ENCODE measurements at regions not wholly inside any gene's neighbourhood (a gene's known extent, or its start where the extent isn't known, plus 50 kb on each side); places are given as distances from the start of the nearest gene placed in this dataset.

DNA sequence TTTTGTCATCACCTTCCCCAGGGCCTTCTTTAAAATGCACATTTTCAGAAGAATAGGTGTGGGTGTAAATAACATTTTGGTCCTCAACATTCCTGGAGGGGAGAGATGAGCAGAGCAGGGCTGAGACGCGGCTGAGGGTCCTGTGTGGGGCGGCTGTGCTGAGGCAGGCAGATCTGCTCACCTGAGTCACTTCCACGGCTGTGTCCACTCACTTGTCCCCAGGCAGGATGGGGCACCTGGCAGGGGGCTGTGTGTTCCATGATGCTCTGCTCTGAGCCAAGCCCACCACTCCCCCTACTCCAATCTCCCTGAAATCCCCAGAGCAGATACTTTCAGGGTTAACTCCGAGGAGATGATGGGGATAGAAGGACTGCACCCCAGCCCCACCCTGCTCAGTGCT, 93.8 kb downstream of the GLRX3 start:
- DNase-seq (ENCODE audit: low read depth in 2 of 2) = no peak

DNA sequence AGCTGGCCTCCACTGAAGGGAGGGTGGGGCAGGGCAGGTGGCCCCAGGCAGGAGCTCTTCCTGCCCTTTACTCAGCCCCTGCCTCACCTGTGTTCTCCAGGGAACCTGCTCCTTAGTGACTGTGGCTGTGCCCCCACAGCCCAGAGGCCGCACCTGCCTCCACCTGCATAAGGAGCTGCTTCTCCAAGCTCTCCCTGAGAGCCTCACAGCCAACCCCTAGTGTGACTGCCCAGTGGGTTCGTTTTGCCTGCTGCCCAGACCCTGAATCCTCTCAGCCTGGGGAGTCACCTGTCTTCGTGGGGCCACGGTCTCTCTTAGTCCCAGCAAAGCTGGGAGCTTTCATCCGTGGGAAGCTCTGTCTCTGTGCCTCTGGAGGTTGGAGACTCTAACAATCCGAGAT, 94.4 kb downstream of the GLRX3 start:
- no peak for DNase-seq (ENCODE audit: low read depth in 2 of 2)

DNA sequence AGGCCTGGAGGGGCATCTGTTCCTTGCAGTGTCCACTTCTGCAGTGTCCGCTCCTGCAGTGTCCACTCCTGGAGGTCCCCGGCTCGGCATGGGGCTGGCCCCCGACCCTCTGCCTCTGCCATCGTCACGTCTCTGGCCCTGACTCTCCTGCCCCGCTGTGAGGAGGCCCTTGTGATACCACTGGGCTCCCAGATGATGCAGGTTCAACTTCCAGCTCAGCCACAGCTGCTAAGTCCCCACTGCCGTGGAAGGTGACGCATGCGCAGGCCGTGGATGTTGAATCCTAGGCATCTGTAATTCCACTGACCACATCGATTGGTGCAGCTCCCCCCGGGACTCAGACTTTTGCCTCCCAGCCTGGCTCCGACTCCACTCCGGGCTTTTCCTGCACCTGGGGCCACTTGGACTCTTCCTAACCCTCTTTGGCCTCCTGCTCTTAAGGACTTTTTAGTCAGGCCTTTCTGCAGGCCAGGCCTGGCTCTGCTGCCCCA, 95.1 kb downstream of the GLRX3 start:
- no peak for DNase-seq (ENCODE audit: low read depth in 2 of 2)

DNA sequence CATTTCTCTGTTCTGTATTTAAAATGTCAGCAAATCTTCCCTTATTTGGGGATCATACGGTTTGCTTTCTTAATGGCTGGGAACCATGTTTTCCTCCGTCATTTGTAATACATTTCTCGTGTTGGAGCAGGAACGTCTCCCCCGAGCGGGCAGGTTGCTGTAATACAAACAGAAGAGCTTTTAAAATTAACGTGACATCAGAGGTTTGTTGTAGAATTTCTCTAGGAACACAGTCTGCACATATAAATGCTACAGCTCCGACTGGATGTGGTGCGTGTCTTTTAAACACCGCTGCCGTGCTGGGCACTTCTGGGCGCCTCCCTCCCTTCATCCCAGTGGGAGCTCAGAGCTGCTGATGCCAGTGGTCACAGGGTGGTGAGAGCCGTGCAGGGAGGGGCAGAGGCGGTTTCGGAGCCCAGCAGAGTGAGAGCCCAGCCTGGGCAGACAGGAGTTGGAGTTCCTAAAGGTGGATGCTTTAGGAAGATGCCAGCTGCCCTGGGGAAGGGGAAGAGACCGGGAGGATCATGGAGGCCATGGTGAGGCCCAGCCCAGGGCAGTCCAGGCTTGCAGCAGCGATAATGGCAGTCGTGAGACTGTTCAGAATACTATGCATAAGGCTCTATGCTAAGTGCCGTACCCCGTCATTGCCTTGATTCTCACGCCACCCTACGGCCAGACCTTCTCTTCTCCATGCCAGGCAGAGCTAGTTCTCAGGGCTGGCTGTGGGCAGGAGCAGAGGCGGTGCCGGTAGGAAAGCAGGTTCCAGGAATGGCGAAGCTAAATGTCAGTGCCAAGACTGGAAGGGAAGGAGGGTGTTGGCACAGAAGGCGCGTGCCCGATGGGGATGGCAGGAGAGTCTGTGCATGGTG, 96.2 kb downstream of the GLRX3 start:
- no peak for DNase-seq (ENCODE audit: low read depth in 2 of 2)

DNA sequence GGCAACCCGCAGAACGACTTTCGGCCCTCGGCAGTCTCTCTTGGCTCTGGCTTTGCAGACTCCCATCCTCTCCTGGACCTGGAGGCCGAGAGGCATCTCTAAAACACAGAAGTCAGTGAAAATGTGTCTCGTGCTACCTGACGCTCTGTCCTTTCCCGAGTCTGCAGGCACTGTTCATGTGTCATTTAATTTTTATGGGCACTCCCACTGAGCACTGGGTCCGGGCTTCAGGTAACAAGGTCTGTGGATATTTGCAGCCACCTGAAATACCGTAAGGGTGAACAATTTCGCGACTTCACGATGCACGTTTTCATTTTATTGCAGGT, 96.8 kb downstream of the GLRX3 start:
- no peak for DNase-seq (ENCODE audit: low read depth in 2 of 2)

DNA sequence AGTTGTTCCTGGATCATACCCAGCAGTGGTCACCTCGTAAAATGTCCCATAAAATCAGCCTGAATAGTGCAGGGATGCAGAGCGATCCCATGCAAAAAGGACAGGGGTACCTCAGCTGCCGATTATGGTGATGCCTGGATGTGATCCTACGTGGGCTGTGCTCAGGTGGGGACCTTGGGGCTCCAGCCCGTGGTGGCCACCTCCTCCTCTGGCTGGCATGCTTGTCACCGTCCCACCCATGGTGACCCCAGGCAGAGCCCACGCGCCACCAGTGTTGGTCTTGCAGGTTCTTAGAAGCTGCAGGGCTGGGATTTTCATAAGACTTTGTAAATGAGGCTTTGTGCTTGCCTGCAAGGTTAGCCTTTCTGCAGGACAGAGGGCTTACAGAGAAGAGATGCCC, 97.2 kb downstream of the GLRX3 start:
- no peak for DNase-seq (ENCODE audit: low read depth in 2 of 2)

DNA sequence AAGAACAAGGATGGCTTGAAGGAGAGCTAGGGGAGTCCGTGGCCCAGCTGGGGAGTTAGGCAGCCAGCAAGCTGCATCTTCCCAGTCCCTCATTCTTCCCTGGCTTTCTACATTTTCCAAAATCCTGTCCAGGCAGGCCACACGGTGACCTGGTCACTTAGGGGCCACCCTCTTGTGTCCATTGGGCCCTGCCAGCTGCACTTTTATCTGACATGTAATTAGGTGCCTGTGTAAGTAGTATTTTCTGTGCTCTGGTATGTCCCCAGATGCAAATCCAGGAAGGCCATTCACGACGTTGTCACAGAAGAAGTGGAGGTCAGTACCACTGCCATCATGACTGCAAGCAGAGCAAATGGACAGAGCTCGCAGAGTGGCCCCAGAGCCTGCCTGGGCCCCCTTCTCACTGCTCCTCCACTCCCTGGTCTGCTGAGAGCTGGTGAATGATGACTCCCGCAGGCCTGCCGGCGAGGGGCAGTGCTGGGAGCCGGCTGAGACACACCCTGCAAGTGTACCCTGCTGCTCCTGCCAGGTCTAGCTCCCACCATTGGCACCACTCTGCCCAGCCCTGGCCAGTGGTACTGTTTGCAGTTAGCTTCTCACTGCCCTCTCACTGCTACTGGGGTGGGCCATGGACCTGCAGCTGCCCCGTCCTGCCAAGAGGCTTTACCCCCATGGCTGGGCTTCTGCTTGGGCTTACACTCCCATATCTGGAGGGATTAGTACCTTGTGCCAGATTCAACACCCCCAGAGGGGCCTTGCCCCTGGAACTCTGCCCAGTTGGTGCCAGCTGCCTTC, 98.2 kb downstream of the GLRX3 start:
- DNase-seq (ENCODE audit: low read depth in 2 of 2) = no peak

DNA sequence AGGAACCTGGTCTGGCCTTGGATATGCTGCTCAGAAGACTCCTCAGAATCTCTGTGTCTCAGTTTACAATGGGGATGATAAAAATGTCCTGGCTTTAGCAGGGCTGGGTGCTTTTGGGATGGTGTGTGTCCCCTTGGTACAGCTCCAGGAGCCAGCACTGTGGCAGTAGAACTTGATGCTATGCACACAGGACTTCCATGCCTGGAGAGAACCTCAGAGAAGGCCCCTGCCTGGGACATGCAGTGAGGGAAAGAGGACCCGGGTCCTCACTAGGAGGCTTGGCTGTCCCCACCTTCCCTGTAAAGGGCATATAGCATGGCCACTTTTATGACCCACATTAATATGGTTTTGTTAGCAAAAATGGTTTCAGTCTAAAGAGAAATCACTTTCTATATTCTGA, 100.5 kb downstream of the GLRX3 start:
- DNase-seq (ENCODE audit: low read depth in 2 of 2) = no peak

DNA sequence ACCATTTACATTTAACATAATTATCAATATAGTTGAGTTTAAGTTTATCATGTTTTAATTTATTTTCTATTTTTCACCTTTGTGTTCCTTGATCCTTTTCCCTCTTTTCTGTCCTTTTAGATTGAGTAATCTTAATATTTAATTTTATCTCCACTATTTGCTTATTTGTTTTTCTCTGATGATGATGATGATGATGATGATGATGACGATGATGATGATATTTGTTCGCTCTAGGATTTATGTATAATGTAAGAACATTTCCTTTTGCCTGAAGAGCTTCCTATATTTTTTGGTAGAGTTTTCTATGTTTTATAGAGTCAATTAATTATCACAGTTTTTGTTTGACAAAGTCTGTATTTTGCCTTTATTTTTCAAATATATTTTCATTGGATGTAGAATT, 104.2 kb downstream of the GLRX3 start:
- DNase-seq (ENCODE audit: low read depth in 2 of 2) = no peak

DNA sequence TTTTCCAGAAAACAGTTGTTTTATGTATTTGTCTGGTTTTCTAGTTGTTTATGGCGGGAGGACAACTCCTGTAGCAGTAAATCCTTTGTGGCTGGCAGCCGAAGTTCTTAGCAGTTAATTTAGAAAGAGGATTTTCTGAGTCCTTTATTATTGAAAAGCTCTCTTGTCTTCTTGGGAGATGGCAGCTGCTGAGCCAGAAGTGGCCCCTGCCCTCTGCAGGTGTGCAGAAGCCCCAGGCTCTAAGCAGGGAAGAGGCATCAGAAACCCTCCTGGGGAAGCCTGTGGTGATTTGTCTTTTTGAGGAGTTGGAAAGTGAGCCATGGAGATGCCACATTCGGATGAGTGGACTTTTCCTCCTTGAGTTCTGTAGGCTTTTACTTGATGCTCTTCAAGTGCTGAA, 106.3 kb downstream of the GLRX3 start:
- no peak for DNase-seq (ENCODE audit: low read depth in 2 of 2)

DNA sequence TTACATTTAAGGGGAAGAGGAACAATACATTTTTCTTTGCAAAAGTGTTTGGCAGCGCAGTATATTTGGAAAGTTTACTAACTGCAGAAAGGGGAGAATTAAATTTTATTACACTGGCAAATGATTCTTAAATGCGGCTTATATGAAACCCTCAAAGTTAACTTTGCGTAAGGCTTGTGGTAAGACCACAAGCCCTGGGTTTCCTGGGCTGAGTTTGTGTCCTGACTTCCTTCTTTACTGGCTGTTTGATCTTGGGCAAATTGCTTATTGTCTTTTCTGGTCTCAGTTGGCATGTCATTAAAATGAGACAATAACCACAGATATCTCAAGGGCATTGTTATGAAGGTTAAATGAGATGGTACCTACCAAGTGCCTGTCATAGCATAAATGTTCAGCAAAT, 106.8 kb downstream of the GLRX3 start:
- no peak for DNase-seq (ENCODE audit: low read depth in 2 of 2)

DNA sequence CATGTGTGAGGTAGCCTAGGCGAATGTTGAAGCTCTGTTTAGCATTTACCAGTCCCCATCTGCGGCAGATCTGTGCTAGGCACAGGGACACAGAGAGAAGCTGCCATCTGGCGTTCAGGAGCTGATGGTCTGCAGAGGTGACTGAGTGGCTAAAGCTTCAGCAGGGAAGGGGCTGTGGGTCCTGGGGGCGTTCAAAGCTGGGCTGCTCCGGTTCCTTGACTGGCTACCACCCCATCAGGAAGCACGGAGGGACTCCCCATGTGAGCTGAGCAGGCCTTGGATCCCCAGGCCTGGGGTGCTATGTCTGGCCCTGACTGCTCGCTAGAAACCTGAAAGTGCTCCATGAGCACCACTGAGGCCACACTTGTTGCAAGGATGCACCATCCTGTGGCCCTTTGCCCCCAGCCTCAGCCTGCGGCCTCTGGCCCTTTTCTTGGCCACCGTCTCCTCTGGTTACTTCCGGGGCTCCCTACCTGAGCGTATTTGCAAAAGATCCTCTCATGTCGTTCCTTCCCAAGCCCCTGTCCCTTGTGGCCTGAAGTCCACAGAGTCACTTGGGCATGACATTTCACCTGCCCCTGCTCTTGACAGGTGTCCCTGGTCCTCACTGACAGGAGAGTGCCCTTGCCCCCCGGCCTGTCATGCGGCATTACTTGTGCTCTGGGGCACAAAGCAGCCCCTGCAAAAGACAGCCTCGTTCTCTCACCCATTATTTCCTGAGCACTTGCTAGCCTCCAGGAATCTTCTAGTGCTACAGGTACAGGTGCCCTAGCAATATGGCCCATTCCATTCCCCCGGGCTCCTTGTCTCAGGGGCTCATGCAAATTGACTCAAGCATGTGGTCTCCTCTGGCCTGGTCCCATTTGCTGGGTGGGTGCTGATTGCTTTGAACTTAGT, 108.1 kb downstream of the GLRX3 start:
- no peak for DNase-seq (ENCODE audit: low read depth in 2 of 2)

DNA sequence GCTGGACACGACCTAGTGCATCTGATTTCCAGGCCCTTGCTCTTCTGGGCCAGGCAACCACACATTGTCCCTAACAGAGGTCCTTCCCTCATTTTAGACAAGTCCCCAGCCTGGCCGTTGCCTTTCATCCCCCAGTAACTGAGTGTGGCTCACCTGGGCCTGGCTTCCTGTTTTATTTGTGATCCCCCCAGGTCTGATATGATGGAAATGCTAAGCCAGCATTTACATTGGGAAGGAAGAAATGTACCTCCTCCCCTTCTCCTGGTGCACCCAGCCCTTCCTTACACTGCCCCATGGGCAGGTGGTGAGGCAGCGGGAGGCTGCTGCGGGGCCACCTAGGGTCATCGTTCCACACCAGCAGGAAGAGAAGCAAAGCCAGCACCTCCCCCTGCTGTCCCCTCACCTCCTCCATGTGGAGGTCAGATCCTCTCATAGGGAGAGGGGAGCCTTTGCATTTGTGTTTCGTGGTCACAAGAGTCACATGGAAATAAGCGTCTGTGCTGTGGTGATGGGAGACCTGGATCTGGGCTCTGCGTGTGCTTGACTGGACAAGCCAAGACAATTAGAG, 108.8 kb downstream of the GLRX3 start:
- DNase-seq (ENCODE audit: low read depth in 2 of 2) = no peak

DNA sequence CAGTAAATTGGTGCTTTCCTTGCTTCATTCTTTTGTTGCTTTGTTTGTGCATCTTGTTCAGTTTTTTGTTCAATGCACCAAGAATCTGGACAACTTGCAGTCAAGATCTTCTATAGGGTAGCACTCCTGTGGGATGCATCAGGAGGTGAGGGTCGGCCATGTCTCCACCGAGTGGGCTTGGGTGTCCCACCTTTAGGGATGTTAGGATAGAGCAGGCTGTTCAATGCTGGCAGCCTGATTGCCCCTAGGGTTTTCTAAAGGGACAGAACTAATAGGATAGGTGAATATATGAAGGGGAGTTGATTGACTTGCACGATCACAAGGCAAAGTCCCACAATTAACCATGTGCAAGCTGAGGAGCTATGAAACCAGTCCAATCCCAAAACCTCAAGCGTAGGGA, 109.9 kb downstream of the GLRX3 start:
- no peak for DNase-seq (ENCODE audit: low read depth in 2 of 2)

DNA sequence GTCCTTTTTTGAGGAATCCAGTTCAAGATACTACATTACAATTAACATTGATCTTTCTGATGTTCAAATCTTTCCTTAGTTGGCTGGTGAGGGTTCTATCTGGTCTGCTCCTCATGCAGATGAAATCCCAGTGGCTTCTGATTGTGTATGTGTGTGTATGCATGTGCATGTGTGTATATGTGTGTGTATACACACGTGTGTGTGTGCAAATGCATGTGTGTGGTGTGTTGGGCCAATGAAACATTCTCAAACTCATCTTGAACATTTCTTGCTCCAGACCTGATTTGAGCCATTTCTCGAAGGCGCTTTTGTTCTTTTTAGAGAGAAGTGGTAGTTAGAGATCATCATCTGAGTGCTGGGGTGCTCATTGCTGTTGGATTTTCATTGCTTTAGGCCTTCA, 113.9 kb downstream of the GLRX3 start:
- no peak for DNase-seq (ENCODE audit: low read depth in 2 of 2)

DNA sequence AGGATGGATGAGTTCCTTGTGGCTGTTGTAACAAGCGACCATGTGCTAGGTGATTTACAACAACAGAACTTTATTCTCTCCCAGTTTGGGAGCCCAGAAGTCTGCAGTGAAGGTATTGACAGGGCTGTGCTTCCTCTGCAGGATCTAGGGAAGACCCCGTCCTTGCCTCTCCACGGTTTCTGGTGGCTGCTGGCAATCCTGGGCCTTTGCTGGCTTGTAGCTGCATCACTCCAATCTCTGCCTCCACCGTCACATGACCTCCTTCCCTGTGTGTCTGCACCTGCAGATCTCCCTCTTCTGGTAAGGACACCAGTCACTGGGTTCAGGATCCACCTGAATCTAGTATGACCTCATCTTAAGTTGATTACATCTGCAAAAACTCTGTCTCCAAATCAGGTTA, 115.6 kb downstream of the GLRX3 start:
- DNase-seq (ENCODE audit: low read depth in 2 of 2) = no peak

DNA sequence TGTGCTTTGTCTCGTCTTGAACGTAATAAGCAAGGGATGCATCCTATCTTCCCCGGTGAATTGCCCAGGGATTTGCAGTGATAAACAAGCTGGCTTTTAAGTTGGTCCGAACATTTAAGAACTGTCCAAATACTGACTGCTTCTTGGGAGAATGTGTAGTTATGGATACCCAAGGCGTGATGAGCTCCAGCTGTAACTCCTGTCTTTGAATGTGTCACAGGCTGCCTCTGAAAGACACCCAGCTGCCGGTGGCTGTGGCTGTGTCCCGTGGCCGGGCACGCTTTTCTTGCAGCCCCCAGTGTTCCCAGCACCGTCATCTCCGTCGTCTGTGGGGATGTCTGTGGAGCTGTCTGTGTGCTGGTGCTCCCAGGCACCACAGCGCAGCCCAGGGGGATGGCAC, 118.1 kb downstream of the GLRX3 start:
- no peak for DNase-seq (ENCODE audit: low read depth in 2 of 2)

DNA sequence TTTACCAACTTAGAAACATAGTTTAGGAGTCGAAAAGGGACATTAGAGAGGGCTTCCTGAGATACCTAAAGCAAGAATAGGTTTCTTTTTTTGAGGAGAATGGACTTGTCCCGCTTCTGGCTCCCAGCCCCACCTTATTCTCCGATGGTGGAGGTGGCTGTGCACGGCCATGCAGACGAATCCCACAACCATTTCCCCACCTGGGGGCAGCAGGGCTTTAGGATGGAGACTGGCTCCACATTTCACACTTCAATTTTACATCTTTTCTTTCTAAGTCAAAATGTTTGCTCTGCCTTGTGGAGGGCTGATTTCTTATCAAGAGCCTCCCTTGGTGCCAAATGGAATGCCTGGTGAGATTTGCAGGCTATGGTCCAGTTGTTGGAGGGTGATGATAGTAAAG, 118.5 kb downstream of the GLRX3 start:
- no peak for DNase-seq (ENCODE audit: low read depth in 2 of 2)

DNA sequence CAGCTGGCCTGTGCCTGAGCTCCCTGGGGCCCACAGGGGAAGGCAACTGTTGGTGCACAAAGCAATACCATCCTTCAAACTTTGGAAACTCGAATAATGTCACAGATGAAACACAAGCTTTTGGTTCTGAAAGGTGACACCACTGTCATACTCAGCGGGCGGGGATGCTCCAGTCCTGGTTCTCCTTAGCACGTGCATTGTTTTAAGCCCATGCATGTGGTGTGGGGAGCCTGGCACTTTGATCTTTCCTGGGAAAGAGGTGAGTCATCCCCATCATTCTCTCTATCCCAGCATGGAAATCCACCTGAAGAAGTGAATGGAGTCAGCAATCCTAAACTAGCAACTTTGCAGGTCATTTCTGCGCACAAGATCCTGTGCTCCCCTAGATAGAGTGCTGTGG, 119.6 kb downstream of the GLRX3 start:
- DNase-seq (ENCODE audit: low read depth in 2 of 2) = no peak

DNA sequence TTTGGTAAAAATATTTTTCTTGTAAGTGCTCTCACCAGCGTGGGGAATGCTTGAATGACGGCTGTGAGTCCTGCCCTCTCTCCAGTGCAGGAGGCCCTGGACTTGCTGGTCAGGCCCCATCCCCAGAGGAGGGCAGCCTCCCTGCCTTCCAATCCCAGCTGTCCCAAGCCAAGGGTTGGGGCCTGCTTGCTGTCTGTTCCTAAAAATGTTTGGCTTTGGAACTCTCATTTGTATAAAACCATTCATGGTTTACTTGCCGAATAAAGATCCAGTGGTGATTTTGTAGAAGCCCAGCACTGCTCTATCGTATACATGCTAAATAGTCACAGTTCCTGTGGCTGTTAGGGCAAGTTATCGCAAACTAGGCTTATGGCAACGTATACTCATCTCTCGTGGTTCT, 121.7 kb downstream of the GLRX3 start:
- DNase-seq (ENCODE audit: low read depth in 2 of 2) = no peak

DNA sequence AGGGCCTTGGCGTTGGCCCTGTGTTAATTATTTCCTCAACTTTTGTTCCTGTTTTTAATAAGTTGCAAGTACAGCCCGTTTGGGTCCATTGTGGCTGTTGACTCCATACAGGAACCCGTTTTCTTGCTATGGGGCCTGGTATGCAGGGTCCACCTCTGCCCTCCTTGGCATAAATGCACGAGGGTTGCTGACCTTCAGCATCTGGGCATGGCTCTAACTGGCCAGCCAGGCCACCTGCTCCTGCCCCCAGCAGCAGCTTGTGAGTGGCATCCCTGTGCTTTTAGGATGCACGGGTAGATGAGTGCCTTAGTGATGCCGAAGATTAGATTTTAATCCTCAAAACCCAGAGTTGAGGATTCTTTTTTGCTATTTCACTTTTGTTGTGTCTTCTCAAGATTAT, 123.2 kb downstream of the GLRX3 start:
- DNase-seq (ENCODE audit: low read depth in 2 of 2) = no peak

DNA sequence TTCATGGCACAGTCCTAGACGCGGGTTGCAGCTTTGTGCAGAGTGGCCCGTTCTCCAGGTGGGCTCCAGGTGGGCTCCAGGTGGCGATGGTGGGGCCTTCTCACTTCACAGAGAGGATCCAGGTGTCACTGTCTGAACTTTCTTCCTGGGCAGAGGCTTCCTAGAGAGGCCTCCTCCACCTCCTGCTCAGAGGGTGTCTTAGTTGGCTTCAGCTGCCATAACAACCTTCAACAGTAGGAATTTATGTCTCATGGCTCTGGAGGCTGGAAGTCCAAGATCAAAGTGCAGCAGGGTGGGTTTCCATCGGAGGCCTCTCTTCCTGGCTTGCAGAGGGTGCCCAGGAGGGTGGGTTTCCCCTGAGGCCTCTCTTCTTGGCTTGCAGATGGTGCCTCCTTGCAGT, 125.1 kb downstream of the GLRX3 start:
- no peak for DNase-seq (ENCODE audit: low read depth in 2 of 2)
